Kidney tubule cell (primary cell): ENCODE measurements at regions not wholly inside any gene's neighbourhood (a gene's known extent, or its start where the extent isn't known, plus 50 kb on each side); places are given as distances from the start of the nearest gene placed in this dataset.
A peak's percentile ranks its signal among the peaks of the same experiment; 100 is the strongest.

Source experiments
- DNase-seq: peaks from one replicate; pipeline ENCODE4 v3.0.0-alpha.2; 2018; ENCODE audit warnings: low spot score

DNA sequence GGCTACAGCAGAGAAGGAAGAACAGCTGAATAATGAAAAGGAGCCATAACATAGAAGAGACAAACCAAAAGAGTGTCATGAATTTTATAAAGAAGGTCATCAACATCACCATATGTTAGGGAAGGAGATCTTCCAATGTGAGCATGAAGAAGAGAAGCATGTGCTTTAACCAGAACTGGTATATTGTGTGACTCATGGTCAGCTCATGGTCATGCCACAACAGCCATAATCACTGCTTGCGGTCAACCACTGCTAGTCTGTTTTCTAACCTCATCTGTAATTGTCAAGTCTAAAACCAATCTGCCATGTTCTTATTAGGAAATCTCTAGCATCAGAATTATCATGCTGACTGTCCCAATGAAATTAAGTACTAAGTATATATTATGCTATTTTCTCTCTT is 204.1 kb upstream of the VRK2 start:
- peak; percentile 56 for DNase-seq

DNA sequence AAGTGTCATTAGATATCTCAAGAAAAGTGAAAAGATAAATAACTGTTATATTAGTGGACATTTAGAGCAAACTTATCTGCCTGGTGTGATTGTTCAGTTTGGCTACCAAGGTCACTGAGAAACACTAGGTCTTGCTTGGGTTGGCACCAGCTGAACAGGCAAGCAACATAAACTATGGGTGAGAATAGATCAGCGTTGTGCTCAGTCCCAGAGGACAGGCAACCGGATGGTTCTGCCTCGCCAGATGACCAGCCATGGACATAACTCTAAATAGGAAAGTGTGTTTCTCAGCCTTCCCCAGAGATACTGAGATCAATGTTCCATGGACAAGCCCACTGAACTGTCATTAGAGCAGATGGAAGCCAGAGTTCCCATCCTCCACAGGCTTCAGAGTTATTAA is 203.4 kb upstream of the VRK2 start:
- no peak for DNase-seq

DNA sequence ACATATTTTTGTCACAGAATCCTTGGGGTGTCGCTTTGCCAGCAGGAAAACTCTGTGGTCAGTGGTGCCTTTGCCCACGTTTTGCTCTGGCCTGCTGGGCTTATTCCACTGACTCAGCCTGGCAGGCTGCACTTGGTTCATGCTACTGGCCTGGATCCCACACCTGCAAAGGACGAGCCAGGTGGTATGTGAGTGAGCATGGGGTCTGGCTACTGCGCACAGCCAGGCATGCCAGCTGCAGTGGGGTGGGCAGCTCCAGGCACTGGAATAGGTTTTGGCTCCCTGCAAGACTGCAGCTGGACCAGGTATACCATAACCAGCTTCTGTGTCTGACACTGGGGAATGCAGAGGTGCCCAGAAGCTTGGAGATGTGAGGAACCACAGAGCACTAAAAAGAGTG is 197.9 kb upstream of the VRK2 start:
- no peak for DNase-seq

DNA sequence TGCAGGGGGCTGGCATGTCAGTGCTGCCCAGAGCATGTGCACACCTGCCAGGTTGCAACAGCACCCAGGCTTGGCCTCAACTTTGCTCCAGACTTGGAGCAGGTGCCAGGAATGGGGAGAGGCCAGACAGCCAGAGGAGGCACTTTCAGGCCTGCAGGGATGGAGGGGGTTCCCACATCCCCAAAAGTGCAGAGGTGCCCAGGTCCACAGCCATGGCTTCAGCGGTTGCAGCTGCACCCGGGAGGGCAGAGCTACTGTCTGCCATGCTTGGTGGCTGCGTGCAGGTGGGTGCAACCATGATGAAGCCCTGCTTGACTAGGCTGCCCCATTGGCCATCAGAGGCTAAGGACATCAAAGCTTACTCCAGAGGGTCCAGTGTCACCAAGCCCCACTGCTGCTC is 196.8 kb upstream of the VRK2 start:
- DNase-seq = no peak

DNA sequence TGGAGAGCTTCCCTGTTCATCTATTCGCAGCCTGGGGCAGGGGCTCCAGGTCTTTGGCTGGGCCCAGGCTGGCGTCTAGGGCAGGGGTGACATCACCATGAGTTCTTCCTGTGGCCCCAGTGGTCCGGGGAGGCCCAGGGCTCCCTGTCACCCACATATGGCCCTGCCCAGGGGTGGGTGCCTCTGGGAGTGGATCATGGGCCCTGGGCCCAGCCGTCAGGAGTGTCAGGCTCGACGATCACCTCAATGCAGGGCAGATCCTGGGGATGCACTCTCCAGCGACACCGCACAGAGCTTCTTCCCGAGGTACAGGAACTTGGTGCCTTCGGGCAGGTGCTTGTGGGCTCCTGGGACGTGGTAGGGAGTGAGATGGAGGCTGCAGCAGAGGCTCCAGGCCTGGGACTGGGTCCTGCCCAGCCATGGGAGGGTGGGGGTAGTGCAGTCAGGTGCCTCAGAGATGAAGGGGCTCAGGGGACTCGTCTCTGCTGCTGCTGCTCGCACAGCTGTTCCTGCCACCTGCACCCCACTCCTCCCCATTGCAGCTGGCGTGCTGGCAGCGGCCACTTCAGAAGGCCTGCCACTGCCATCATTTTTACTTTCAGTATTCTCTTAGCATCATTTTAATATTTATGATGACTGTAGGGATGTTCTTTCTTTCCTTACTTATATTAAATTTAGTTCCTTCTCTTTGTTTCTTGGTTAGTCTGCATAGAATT is 196.0 kb upstream of the VRK2 start:
- no peak for DNase-seq

DNA sequence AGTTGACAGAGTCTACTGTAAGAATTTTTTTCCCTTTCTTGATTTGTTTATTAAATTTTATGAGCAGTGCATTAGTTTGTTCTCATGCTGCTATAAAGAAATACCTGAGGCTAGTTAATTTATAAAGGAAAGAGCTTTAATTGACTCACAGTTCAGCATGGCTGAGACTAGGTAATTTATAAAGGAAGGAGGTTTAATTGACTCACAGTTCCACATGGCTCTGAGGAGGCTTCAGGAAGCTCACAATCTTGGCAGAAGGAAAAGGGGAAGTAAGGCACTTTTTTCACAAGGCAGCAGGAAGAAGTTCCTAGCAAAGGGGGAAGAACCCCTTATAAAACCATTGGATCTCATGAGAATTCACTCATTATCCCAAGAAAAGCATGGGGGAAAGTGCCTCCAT is 191.4 kb upstream of the VRK2 start:
- DNase-seq = peak; percentile 71

DNA sequence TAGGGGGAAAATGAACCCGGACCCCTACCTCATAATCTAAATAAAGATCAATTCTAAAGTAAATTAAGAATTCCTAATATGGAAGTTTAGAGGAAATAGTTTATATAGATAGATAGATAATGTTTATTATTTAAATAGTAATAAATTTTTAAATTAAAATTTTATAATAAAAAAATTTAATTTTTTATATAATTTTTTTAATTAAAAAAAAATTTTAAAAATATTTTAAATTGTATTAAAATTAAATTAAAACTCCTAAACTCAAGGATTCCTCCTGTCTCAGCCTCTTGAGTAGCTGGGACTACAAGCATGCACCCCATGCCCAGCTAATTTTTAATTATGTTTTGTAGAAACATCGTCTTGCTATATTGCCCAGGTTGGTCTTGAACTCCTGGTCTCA is 186.9 kb upstream of the VRK2 start:
- DNase-seq = no peak

DNA sequence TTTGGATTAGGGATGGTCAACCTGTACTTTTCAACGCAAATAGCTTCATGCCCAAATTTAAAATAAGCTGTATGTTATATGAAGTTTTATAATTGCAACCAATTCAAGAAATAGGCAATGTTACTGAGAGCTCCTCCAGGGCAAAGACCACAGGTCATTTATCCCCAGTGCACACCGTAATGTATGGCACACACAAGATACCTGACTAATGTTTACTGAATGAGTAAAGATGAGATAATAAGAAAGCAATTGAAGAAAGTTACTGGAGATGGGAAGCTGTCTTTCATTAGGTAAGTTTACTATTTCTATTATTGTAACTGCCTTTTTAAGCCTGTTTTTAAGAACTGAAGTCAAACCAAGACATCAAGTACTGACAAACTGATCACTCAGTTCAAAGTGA is 184.5 kb upstream of the VRK2 start:
- DNase-seq = peak; percentile 36

DNA sequence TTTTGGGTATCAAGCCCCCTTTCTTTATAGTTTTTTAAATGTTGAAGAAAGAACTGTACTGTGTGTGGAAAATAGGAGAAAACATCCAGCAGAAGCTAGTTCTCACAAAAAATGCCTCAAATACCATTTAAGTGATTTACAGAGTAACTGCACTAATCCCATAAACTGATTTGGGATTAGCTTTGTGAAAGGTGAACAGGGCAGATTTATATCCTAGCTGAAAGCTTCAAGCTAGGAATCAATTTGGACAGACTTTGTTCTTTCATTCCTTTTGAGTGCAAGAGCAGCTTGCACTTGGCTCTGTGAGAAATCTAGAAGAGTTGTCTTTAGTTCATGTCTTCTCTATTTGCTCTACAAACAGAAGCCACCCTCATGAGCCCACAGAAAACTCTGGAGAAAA is 183.9 kb upstream of the VRK2 start:
- DNase-seq = no peak

DNA sequence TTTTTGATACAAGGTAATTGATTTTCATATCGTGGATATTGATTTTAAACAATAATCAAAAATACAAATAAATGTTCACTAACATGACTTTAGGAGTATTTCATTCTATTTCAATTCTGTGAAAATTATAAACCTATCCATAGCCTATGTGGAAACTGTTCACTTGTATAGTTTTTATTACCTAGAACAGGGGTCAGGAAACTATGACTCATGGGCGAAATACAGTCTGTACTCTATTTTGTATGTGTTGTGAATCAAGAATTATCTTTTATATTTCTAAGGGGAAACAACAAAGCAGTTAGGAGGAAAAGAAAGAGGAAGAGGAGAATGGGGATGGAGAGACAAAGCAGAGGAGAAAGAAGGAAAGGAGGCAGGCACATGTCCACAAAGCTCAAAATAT is 181.7 kb upstream of the VRK2 start:
- DNase-seq = no peak

DNA sequence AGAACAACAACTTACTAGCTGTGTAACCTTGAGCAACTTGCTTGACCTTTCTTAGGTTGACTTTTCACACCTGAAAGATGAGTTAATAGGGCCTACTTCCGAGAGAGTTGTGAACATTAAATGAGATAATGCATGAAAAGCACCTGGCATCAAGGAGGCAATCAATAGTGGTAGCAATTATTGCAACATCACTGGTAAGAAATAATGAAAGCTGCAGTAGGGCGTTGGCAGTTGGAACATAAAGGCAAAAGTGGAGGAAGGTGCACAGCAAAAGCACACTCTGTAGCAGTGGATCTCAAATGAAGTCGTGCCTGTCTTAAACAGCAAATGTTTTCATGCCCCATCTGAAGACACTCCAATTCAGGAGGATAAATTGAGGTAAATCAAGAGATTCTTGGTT is 178.9 kb upstream of the VRK2 start:
- no peak for DNase-seq

DNA sequence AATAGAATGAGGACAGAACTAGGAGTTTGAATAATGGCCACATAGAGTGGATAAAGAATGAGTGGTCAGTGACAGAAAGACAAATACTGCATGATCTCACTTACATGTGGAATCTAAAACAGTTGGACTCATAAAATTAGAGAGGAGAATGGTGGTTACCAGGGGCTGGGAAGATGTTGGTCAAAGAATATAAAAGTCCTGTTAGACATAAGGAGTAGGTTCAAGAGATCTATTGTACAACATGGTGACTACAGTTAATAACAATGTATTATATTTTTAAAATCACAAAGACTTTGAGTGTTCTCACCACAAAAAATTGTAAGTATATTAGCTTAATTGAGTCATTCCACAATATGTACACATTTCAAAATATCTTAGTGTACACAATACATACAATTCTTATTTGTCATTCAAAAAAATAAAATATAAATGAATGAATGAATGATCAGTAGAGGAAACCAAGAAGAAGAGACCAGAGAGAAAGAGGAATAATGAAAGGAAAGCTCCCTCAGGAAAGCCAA is 177.9 kb upstream of the VRK2 start:
- no peak for DNase-seq

DNA sequence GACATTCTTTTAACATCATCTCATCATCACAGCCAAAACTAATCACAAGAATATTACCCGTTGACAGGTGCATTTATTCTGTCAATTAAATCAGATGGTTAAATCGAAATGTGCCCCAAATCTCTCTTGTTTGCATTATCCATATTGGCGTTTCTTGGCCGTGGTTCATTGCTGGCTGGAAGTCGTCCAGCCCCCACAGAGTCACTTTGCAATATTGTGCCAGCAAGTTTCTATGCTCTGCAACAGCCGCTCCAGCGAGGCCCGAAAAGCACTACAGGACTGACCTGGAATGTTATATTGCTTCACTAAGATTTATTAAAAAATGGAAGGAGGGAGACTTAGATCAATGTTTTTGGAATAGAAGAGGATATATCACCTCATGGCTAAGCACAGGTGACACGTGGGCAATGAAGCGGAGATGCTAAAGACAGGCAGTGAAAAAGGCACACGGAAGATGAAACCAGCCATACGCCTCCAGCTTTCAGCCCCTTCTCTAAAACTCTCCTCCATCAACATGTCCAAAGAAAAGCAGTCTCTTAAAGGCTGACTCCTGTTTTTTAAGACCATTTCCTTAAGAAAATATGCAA is 176.8 kb upstream of the VRK2 start:
- no peak for DNase-seq

DNA sequence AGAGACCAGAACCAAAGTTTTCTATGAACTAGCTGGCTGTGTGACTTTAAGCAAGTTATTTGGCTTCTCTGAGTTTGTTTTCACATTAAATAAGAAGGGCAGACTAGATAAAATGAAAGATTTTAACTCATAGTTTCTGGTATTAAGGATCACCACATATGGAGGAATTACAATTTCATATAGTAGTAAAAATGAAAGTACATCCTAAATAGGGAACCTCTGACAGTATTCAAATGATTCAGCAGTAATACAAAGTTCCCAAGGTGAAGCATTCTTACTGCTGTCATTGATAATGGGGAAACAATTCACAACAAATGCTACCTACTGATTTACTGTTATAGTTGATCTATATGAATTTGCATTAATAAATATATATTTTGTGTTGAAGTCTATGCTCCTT is 170.3 kb upstream of the VRK2 start:
- DNase-seq = no peak

DNA sequence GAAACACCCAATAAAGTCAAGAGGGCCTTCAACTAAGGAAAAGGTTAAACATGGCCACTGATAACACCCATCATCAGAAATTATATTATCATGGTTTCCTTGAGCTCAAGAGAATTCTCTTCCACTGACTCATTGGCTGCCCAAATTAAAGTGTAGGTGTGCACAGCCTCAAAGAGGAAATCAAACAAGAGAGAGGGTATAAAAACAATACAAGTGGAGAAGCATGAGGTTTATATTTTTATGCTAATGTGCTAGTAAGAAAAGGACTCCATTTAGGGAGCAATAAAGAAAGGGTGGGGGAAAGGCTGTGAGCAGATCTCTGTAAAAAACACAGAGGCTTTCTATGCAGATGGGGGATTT is 168.8 kb upstream of the VRK2 start:
- DNase-seq = peak; percentile 36

DNA sequence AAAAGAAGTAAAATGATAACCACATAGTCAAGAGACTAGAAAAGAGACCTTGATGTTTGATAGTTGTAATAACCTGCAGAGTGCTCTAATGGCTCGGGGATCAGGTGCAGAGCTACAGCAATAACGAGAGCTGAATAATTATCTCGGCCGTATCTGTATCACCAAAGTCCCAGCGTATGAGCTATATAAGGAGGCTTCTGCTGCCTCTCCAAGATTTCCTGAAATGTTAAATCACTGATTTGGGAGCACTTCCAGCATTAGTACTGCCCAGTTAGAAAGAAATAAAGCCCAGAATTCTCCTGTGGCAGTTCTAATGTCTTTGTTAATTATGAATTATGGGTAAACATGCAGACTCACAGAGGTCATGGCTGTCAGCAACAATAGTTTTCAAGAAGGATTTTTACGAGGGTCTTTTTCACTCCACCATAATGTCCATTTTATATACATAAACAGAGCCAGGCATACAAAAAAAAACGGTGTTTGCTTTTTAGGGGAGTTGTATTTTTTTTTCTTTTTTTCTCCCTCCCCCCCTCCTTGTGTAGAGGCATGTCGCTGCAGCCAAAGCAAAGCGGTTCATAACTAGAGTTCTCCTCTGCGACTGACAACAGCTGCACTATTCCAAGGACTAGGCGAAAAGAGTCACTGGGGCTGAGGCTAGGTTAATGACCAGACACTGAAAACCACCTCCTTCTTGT is 168.3 kb upstream of the VRK2 start:
- DNase-seq = peak; percentile 18

DNA sequence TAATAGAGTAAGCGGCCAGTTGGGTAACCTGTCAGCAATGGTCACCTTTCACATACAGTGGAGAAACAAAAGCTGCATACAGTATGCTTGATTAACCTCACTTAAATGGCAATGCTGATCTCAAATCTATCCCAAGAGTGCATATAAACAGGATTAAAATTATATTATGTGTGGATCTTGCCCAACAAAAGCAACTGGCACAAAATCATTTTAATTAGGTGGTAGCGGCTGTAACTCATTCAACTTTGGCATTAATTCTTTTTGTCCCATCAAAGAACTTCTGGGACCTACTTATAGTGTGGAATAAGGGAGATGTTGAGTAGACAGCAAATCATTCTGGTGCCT is 167.8 kb upstream of the VRK2 start:
- no peak for DNase-seq

DNA sequence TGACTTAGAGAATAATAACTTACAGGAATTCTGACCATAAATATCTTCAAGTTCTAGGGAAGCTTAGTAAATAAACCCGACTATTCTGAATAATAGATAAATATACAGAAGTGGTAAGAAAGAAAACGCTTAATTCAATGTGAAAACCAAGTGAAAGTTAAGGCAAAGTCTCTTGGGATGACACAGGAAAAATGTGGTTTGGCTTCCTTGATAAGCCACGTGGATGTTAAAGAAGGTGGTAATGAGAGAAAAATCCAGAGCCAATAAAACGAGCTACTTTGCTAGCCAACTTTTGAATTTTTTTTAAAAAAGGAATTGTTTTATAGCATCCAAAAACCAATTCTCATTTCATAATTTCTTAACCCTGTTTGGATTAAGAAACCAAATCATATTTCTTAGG is 166.2 kb upstream of the VRK2 start:
- DNase-seq = no peak

DNA sequence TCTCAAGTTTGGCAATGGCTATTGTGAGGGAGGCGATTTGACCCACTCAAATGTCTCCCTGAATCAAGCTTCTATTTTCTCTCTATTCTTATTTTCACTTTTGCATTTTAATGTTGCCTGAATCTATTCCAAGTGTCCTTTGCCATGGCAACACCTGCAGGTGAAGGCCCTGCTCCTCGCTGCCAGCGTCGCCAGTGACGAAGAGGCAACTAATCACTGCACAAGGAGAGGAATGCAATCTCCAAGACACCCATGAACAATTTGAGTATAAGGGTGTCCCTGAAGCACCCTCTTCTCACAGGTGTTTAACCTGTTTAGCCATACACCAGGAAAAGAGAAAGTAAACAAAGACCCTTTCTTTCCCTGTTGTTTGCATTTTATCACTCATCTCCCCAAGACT is 165.6 kb upstream of the VRK2 start:
- DNase-seq = peak; percentile 45

DNA sequence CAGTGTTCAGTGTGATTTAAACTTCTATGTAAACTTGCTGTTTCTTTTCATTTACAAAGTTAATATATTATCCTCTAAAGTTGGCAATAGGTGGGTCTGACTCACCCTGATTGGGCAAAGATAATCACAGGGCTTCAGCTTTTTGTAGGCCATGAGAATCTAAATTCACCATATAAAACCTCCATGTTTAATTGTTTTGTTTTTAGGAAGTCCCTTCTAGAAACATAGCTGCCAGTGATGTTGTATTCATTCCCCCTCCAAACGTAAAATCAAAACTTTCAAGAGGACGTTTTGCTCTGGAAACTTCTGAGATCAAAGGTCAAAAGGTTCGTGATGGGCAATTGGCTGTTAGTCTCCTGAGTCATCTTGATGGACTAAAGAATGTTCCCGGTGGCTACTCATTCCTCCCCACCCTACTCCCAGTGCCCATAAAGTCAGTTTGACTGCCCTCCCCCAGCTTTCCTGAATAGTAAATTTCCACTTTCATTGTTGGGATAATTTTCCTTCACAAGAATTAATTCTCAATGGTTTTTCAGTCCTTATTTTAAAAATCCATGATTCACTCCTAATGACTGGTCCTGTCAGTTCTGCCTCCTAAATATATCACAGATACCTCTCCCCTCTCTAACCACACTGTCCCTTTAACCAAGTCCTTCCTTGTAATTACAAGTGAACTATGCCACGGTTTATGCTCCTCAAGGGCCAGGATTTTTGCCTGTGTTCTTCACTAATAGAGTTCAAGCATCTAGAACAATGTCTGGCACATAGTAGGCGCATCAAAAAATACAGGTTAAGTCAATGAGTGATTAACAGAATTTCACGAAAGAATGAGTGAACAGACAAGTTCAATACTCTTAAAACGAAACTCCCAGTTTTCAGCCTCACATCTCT is 164.4 kb upstream of the VRK2 start:
- peak; percentile 90 for DNase-seq

DNA sequence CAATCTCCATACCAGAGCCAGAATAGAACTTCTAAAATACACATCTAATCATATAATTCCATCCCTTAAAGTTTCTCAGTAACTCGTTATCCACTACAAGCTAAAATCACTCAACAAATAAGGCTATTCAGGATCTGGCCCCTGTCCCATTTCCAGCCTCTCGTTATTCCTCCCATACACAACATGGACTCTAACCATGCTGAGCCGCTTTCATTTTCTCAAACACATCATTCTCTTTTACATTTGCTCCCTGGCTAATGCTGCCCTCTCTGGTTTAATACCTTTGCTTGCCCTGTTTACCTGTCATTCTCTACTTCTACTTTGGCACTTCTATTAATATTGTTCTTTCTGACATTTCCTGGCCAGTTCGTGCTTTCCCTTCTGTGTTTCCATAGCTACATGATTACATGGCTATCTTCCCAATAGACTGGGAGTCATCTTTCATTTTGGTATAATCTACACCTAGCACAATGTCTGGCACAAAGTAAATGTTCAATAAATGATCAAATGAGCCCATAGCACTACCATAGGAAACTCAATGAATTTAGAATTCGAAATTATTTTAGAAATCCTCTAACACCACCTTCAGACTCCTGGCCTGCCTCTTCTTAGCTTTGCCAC is 163.6 kb upstream of the VRK2 start:
- peak; percentile 12 for DNase-seq

DNA sequence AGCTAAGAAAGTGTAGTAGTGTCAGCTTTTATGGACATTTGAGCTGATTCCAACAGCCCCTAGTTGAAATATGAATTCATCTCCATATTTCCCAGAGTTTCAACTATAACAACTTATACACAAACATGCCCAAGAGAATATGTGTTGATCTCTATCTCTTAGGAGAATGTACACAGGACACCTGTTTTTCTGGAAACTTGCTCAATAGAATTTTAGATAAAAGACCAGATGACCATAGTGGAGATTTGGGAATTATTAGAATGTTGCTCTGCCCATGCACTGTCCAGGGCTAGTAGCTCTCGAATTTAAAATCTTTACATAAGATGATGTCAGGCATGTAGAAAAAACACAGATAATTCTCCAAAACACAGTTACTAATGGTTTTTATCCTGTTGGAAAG is 162.3 kb upstream of the VRK2 start:
- DNase-seq = no peak
